Fibroblast of lung (primary cell): ENCODE measurements at regions not wholly inside any gene's neighbourhood (a gene's known extent, or its start where the extent isn't known, plus 50 kb on each side); places are given as distances from the start of the nearest gene placed in this dataset.
A peak's percentile ranks its signal among the peaks of the same experiment; 100 is the strongest.

Experiments used
- DNase-seq, 2 donors: peaks; one replicate each; pipeline versions ENCODE4 v3.0.0 to v3.0.0-alpha.2; 2010; ENCODE audit warnings: low read depth in 2 of 2
- H2AFZ ChIP-seq: 2 replicates; pipeline ENCODE4 v1.5.1; 2012; ENCODE audit warnings: low read length, control low read depth, inconsistent platforms
- H3K27ac ChIP-seq: 2 replicates; pipeline ENCODE4 v1.5.1; 2011; ENCODE audit warnings: low read length, control low read depth; ENCODE audit not compliant: insufficient read depth
- H3K27me3 ChIP-seq: 2 replicates; pipeline ENCODE4 v1.5.1; 2011; ENCODE audit warnings: mild to moderate bottlenecking, low read length; ENCODE audit not compliant: control insufficient read depth, insufficient read depth
- H3K36me3 ChIP-seq: 2 replicates; pipeline ENCODE4 v1.5.1; 2011; ENCODE audit warnings: low read length; ENCODE audit not compliant: control insufficient read depth, insufficient read depth
- H3K4me1 ChIP-seq: 2 replicates; pipeline ENCODE4 v1.5.1; 2011; ENCODE audit warnings: low read length; ENCODE audit not compliant: control insufficient read depth, insufficient read depth; ENCODE audit errors: extremely low read depth
- H3K4me2 ChIP-seq: 2 replicates; pipeline ENCODE4 v1.5.1; 2011; ENCODE audit warnings: low read length, control low read depth; ENCODE audit not compliant: insufficient read depth; ENCODE audit errors: extremely low read depth
- H3K4me3 ChIP-seq, 4 experiments: fragments of 200-600 bp in 1 of 4; sonication (generic) in 1 of 4; replicated peaks in 1 of 4; 2 replicates each; pipeline ENCODE4 v1.5.1; 2011 to 2016; ENCODE audit warnings: low read length in 4 of 4, low read depth in 3 of 4, mild to moderate bottlenecking in 3 of 4, control low read depth in 2 of 4, inconsistent platforms in 1 of 4, mixed read lengths in 1 of 4; ENCODE audit not compliant: insufficient read depth in 1 of 4; ENCODE audit errors: control extremely low read depth in 1 of 4
- H3K79me2 ChIP-seq: 2 replicates; pipeline ENCODE4 v1.5.1; 2012; ENCODE audit warnings: mild to moderate bottlenecking, low read length, inconsistent platforms; ENCODE audit not compliant: control insufficient read depth, insufficient read depth
- H3K9ac ChIP-seq: 2 replicates; pipeline ENCODE4 v1.5.1; 2011; ENCODE audit warnings: mild to moderate bottlenecking, low read length, control low read depth; ENCODE audit not compliant: insufficient read depth
- H3K9me3 ChIP-seq: 2 replicates; pipeline ENCODE4 v1.5.1; 2012; ENCODE audit warnings: low read depth, low read length; ENCODE audit not compliant: control insufficient read depth, insufficient read depth
- H4K20me1 ChIP-seq: 2 replicates; pipeline ENCODE4 v1.5.1; 2011; ENCODE audit warnings: low read length; ENCODE audit not compliant: control insufficient read depth, insufficient read depth; ENCODE audit errors: extremely low read depth
- CTCF ChIP-seq, 2 donors: IDR thresholded peaks in 1 of 2; conservative IDR thresholded peaks in 1 of 2; 1 replicate in 1 of 2; 2 replicates in 1 of 2; pipeline ENCODE4 v1.5.1; 2011 to 2012; ENCODE audit warnings: low read length in 2 of 2, control low read depth in 1 of 2, inconsistent platforms in 1 of 2, low read depth in 1 of 2, mild to moderate bottlenecking in 1 of 2
- EZH2 ChIP-seq: IDR thresholded peaks from 2 replicates; pipeline ENCODE4 v1.5.1; 2012; ENCODE audit warnings: low read length, control low read depth, mild to moderate bottlenecking; ENCODE audit errors: missing control alignments

GRCh38 chr22:27654546-27655445 lies 146.8 kb downstream of the MN1 start:
- H3K9ac ChIP-seq: no peak overlapping the region
- peak in 1 of 2 donors; percentile 26 for DNase-seq
- H4K20me1 ChIP-seq: no peaks in the 10 kb centered on the region
- H3K79me2 ChIP-seq: no peaks in the 10 kb centered on the region
- H2AFZ ChIP-seq: no peak overlapping the region
- H3K36me3 ChIP-seq: no peaks in the 10 kb centered on the region
- no peaks in the 10 kb centered on the region for H3K4me1 ChIP-seq
- no peaks in the 10 kb centered on the region for H3K9me3 ChIP-seq
- TF ChIP-seq CTCF (conservative IDR thresholded peaks at IDR 0.05 in 1 of 2, IDR thresholded peaks at IDR 0.05 in 1 of 2; ENCODE audit: low read depth in 1 of 2, low read length in 2 of 2): no peak
- no peak for TF ChIP-seq EZH2
- H3K4me3 ChIP-seq: no peak overlapping the region
- H3K27me3 ChIP-seq: peaks cover 4% of the 10 kb centered on the region
- no peak overlapping the region for H3K4me2 ChIP-seq
- no peak overlapping the region for H3K27ac ChIP-seq

- Histone ChIP-seq H3K4me1 (no peaks in the 10 kb centered on the region), H3K4me3 (no peak overlapping the region), H3K27ac (no peak overlapping the region), H3K79me2 (no peaks in the 10 kb centered on the region), H3K36me3 (no peaks in the 10 kb centered on the region), H2AFZ (no peak overlapping the region), H4K20me1 (no peaks in the 10 kb centered on the region), H3K9ac (no peak overlapping the region), H3K9me3 (no peaks in the 10 kb centered on the region), H3K4me2 (no peak overlapping the region), H3K27me3 (peaks cover 4% of the 10 kb centered on the region)
- DNase-seq: no peak
- no peak for TF ChIP-seq CTCF (conservative IDR thresholded peaks at IDR 0.05 in 1 of 2, IDR thresholded peaks at IDR 0.05 in 1 of 2; ENCODE audit: low read depth in 1 of 2, low read length in 2 of 2)
- TF ChIP-seq EZH2: no peak
Measured at GRCh38 chr22:27655582-27656185, 145.9 kb downstream of the MN1 start.

GRCh38 chr22:27656970-27657369 lies 144.6 kb downstream of the MN1 start:
- Histone ChIP-seq H3K9me3 (no peaks in the 10 kb centered on the region), H3K4me2 (no peak overlapping the region), H3K9ac (no peak overlapping the region), H3K27ac (no peak overlapping the region), H4K20me1 (no peaks in the 10 kb centered on the region), H3K36me3 (no peaks in the 10 kb centered on the region), H3K4me3 (no peak overlapping the region), H3K79me2 (no peaks in the 10 kb centered on the region), H3K27me3 (peaks cover 4% of the 10 kb centered on the region), H3K4me1 (no peaks in the 10 kb centered on the region), H2AFZ (no peak overlapping the region)
- DNase-seq: no peak
- no peak for TF ChIP-seq EZH2
